ENCODE measurements at regions not wholly inside any gene's neighbourhood (a gene's known extent, or its start where the extent isn't known, plus 50 kb on each side); places are given as distances from the start of the nearest gene placed in this dataset.

DNA sequence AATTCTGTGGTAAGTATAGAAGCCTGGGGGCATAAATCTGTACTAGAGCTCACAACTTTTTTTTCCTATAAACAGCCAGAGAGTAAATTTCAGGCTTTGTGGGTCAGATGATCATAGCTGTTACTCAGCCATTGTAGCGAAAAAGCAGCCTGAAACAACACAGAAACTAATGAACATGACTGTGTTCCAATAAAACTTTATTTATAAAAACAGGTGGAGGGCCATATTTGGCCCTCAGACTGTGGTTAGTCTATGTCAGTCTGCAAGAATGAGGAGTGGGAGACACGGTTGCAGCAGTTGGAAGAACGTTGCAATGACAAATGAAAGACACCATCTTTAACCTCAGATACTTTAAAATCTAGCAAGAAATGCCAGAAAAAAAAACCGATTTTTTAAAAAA is 389.6 kb upstream of the PRKCQ start:
- POLR2A ChIA-PET = interaction anchor here (0.6 kb wide), 1 partner anchor 713 kb away, joined by 3 read pairs; no protein-coding TSS in a partner anchor

DNA sequence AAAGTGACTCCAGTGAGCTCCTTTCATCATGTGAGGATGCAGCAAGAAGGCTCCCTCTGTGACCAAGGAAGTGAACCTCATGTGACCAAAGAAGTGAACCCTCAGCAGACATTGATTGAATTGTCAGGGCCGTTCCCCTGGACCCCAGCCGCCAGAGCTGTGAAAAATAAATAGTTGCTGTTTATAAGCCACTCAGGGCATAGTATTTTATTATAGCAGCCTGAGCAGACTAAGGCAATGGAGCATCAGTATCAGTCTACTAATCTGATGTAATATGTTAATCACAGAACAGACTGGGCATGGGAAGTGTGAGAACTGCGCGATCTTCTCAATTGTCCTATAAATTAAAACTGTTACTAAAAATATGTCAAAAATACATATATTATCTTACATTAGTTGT is 384.5 kb upstream of the PRKCQ start:
- no peaks in the 10 kb centered on the region for H3K9me3 ChIP-seq (ENCODE audit: control insufficient read depth, insufficient read depth, low read depth, low read length)
- no peak overlapping the region for H3K27ac ChIP-seq (ENCODE audit: extremely low read depth, low read depth, low read length)
- no peaks in the 10 kb centered on the region for H3K4me1 ChIP-seq (ENCODE audit: control insufficient read depth, insufficient read depth, low read length)
- H3K4me3 ChIP-seq (ENCODE audit: low read depth, low read length) = no peak overlapping the region
- H3K36me3 ChIP-seq (ENCODE audit: control insufficient read depth in 2 of 2, insufficient read depth in 1 of 2, low read length in 2 of 2) = no peaks in the 10 kb centered on the region
- ChIA-PET CTCF (interaction anchor here (0.6 to 0.7 kb wide), 3 partner anchors 8 to 549 kb away, joined by 3 to 4 read pairs (median 3); no protein-coding TSS in a partner anchor), POLR2A (no interaction called here)
- no peak for TF ChIP-seq ZNF747 (tag by site-specific recombination; IDR thresholded peaks at IDR 0.05)
- TF ChIP-seq, protein P1, sequence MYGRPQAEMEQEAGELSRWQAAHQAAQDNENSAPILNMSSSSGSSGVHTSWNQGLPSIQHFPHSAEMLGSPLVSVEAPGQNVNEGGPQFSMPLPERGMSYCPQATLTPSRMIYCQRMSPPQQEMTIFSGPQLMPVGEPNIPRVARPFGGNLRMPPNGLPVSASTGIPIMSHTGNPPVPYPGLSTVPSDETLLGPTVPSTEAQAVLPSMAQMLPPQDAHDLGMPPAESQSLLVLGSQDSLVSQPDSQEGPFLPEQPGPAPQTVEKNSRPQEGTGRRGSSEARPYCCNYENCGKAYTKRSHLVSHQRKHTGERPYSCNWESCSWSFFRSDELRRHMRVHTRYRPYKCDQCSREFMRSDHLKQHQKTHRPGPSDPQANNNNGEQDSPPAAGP (tag by site-specific recombination; IDR thresholded peaks at IDR 0.05) = no peak
- TF ChIP-seq ZNF621 (tag by site-specific recombination; IDR thresholded peaks at IDR 0.05) = no peak
- no peak for TF ChIP-seq ZNF510 (tag by site-specific recombination; IDR thresholded peaks at IDR 0.05; ENCODE audit: insufficient replicate concordance)
- TF ChIP-seq, protein P2, sequence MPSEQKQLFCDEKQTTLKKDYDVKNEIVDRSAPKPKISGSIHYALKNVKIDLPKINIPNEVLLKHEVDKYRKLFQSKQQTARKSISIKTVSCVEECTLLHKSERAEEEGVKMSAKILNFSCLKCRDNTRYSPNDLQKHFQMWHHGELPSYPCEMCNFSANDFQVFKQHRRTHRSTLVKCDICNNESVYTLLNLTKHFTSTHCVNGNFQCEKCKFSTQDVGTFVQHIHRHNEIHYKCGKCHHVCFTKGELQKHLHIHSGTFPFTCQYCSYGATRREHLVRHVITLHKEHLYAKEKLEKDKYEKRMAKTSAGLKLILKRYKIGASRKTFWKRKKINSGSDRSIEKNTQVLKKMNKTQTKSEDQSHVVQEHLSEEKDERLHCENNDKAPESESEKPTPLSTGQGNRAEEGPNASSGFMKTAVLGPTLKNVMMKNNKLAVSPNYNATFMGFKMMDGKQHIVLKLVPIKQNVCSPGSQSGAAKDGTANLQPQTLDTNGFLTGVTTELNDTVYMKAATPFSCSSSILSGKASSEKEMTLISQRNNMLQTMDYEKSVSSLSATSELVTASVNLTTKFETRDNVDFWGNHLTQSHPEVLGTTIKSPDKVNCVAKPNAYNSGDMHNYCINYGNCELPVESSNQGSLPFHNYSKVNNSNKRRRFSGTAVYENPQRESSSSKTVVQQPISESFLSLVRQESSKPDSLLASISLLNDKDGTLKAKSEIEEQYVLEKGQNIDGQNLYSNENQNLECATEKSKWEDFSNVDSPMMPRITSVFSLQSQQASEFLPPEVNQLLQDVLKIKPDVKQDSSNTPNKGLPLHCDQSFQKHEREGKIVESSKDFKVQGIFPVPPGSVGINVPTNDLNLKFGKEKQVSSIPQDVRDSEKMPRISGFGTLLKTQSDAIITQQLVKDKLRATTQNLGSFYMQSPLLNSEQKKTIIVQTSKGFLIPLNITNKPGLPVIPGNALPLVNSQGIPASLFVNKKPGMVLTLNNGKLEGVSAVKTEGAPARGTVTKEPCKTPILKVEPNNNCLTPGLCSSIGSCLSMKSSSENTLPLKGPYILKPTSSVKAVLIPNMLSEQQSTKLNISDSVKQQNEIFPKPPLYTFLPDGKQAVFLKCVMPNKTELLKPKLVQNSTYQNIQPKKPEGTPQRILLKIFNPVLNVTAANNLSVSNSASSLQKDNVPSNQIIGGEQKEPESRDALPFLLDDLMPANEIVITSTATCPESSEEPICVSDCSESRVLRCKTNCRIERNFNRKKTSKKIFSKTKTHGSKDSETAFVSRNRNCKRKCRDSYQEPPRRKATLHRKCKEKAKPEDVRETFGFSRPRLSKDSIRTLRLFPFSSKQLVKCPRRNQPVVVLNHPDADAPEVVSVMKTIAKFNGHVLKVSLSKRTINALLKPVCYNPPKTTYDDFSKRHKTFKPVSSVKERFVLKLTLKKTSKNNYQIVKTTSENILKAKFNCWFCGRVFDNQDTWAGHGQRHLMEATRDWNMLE (tag by site-specific recombination; conservative IDR thresholded peaks at IDR 0.05; ENCODE audit: low read depth) = no peak
- TF ChIP-seq ZNF677 (tag by site-specific recombination; IDR thresholded peaks at IDR 0.05) = no peak
- TF ChIP-seq ZNF155 (tag by site-specific recombination; IDR thresholded peaks at IDR 0.05) = no peak
- TF ChIP-seq ZNF292 (tag by site-specific recombination; IDR thresholded peaks at IDR 0.05; ENCODE audit: borderline replicate concordance, low read depth) = no peak
- TF ChIP-seq, protein P3, sequence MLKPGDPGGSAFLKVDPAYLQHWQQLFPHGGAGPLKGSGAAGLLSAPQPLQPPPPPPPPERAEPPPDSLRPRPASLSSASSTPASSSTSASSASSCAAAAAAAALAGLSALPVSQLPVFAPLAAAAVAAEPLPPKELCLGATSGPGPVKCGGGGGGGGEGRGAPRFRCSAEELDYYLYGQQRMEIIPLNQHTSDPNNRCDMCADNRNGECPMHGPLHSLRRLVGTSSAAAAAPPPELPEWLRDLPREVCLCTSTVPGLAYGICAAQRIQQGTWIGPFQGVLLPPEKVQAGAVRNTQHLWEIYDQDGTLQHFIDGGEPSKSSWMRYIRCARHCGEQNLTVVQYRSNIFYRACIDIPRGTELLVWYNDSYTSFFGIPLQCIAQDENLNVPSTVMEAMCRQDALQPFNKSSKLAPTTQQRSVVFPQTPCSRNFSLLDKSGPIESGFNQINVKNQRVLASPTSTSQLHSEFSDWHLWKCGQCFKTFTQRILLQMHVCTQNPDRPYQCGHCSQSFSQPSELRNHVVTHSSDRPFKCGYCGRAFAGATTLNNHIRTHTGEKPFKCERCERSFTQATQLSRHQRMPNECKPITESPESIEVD (tag by site-specific recombination; IDR thresholded peaks at IDR 0.05) = no peak
- TF ChIP-seq, protein P4, sequence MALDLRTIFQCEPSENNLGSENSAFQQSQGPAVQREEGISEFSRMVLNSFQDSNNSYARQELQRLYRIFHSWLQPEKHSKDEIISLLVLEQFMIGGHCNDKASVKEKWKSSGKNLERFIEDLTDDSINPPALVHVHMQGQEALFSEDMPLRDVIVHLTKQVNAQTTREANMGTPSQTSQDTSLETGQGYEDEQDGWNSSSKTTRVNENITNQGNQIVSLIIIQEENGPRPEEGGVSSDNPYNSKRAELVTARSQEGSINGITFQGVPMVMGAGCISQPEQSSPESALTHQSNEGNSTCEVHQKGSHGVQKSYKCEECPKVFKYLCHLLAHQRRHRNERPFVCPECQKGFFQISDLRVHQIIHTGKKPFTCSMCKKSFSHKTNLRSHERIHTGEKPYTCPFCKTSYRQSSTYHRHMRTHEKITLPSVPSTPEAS (tag by site-specific recombination; IDR thresholded peaks at IDR 0.05) = no peak
- no peak for TF ChIP-seq ZFP3 (tag by site-specific recombination; IDR thresholded peaks at IDR 0.05; ENCODE audit: low read depth)
- TF ChIP-seq, protein P5, sequence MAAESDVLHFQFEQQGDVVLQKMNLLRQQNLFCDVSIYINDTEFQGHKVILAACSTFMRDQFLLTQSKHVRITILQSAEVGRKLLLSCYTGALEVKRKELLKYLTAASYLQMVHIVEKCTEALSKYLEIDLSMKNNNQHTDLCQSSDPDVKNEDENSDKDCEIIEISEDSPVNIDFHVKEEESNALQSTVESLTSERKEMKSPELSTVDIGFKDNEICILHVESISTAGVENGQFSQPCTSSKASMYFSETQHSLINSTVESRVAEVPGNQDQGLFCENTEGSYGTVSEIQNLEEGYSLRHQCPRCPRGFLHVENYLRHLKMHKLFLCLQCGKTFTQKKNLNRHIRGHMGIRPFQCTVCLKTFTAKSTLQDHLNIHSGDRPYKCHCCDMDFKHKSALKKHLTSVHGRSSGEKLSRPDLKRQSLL (tag by site-specific recombination; IDR thresholded peaks at IDR 0.05) = no peak
- no peak for TF ChIP-seq BCL11B (tag by site-specific recombination; IDR thresholded peaks at IDR 0.05; ENCODE audit: low read depth)

More for the DNA sequence above, 389.6 kb upstream of the PRKCQ start:
- H3K27ac ChIP-seq (ENCODE audit: extremely low read depth, low read depth, low read length) = no peak overlapping the region
- no peaks in the 10 kb centered on the region for H3K9me3 ChIP-seq (ENCODE audit: control insufficient read depth, insufficient read depth, low read depth, low read length)
- no peaks in the 10 kb centered on the region for H3K4me1 ChIP-seq (ENCODE audit: control insufficient read depth, insufficient read depth, low read length)
- no peak overlapping the region for H3K4me3 ChIP-seq (ENCODE audit: low read depth, low read length)
- CTCF ChIA-PET = interaction anchor here (0.7 kb wide), 1 partner anchor 99 kb away, joined by 4 read pairs; no protein-coding TSS in a partner anchor
- H3K36me3 ChIP-seq (ENCODE audit: control insufficient read depth in 2 of 2, insufficient read depth in 1 of 2, low read length in 2 of 2) = no peaks in the 10 kb centered on the region
- TF ChIP-seq ZNF660 (tag by site-specific recombination; IDR thresholded peaks at IDR 0.05) (no peak), ZNF248 (tag by site-specific recombination; IDR thresholded peaks at IDR 0.05) (no peak), KLF16 (tag by site-specific recombination; IDR thresholded peaks at IDR 0.05) (no peak), ZNF830 (tag by site-specific recombination; IDR thresholded peaks at IDR 0.05; ENCODE audit: low read depth) (no peak), ZNF274 (IDR thresholded peaks at IDR 0.05; ENCODE audit: low read length) (no peak), ZNF274 (tag by site-specific recombination; IDR thresholded peaks at IDR 0.05; ENCODE audit: borderline replicate concordance) (no peak), ZNF701 (tag by site-specific recombination; IDR thresholded peaks at IDR 0.05) (no peak), ZNF202 (tag by site-specific recombination; IDR thresholded peaks at IDR 0.05; ENCODE audit: borderline replicate concordance) (no peak), GLIS2 (tag by site-specific recombination; IDR thresholded peaks at IDR 0.05) (no peak), ZNF548 (tag by site-specific recombination; IDR thresholded peaks at IDR 0.05) (no peak), ZBTB48 (tag by site-specific recombination; IDR thresholded peaks at IDR 0.05) (no peak), GLI4 (tag by site-specific recombination; IDR thresholded peaks at IDR 0.05) (no peak), ZBTB21 (tag by site-specific recombination; IDR thresholded peaks at IDR 0.05) (no peak), ZNF707 (tag by site-specific recombination; IDR thresholded peaks at IDR 0.05) (no peak), EGR2 (tag by site-specific recombination; IDR thresholded peaks at IDR 0.05; ENCODE audit: low read depth) (no peak), ZFP3 (tag by site-specific recombination; IDR thresholded peaks at IDR 0.05; ENCODE audit: low read depth) (no peak)
- TF ChIP-seq, protein P6, sequence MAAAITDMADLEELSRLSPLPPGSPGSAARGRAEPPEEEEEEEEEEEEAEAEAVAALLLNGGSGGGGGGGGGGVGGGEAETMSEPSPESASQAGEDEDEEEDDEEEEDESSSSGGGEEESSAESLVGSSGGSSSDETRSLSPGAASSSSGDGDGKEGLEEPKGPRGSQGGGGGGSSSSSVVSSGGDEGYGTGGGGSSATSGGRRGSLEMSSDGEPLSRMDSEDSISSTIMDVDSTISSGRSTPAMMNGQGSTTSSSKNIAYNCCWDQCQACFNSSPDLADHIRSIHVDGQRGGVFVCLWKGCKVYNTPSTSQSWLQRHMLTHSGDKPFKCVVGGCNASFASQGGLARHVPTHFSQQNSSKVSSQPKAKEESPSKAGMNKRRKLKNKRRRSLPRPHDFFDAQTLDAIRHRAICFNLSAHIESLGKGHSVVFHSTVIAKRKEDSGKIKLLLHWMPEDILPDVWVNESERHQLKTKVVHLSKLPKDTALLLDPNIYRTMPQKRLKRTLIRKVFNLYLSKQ (tag by site-specific recombination; IDR thresholded peaks at IDR 0.05; ENCODE audit: borderline replicate concordance) = no peak
- TF ChIP-seq, protein P7, sequence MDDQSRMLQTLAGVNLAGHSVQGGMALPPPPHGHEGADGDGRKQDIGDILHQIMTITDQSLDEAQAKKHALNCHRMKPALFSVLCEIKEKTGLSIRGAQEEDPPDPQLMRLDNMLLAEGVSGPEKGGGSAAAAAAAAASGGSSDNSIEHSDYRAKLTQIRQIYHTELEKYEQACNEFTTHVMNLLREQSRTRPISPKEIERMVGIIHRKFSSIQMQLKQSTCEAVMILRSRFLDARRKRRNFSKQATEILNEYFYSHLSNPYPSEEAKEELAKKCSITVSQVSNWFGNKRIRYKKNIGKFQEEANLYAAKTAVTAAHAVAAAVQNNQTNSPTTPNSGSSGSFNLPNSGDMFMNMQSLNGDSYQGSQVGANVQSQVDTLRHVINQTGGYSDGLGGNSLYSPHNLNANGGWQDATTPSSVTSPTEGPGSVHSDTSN (CRISPR knock-in tag; IDR thresholded peaks at IDR 0.05) = no peak

Data from HEK293 (cell line).